T-helper 1 cell treated with Interleukin-12 subunit alpha and Interleukin-12 subunit beta and Interleukin-4 antibody, amounts not matched to agents 30 μg/mL and 1 μg/mL, for 36 hours (primary cell): ENCODE measurements at regions not wholly inside any gene's neighbourhood (a gene's known extent, or its start where the extent isn't known, plus 50 kb on each side); places are given as distances from the start of the nearest gene placed in this dataset.
"Not testable (repeated sequence)": the region's sequence is repeated elsewhere in the genome, so short reads cannot be mapped to it uniquely, and the experiment has no call there.

Experiments
- H3K27ac Mint-ChIP-seq: one replicate; pipeline ENCODE4 v1.8.0; 2021; ENCODE audit warnings: mild to moderate bottlenecking, mixed read lengths
- H3K27me3 Mint-ChIP-seq: one replicate; pipeline ENCODE4 v1.8.0; 2021; ENCODE audit warnings: low read depth, mixed read lengths
- H3K36me3 Mint-ChIP-seq: one replicate; pipeline ENCODE4 v1.8.0; 2021; ENCODE audit warnings: low read depth, mixed read lengths
- H3K4me1 Mint-ChIP-seq: one replicate; pipeline ENCODE4 v1.8.0; 2021; ENCODE audit warnings: low read depth, mixed read lengths
- H3K4me3 Mint-ChIP-seq: one replicate; pipeline ENCODE4 v1.8.0; 2021; ENCODE audit warnings: mild to moderate bottlenecking, moderate library complexity, mixed read lengths
- H3K9me3 Mint-ChIP-seq: one replicate; pipeline ENCODE4 v1.8.0; 2021; ENCODE audit warnings: mixed read lengths

DNA sequence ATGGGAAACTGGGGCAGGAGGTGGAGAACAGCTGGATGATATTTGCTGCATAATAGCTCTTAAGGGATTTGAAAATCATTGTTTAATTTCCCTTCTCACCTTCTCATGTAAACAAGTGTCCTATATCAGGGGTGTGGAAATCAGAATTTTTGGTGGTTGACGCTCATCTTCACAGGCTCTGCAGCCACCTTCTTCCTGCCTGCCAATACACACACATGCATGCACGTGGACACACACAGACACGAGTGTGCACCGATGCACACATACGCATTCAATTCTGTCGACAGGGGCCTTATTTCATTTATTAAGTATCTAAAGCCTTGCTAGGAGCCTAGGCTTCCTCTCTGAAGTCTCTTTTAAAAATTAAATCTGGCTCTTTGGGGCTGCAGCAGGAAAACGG lies 349.4 kb upstream of the NCAM1 start:
- Mint-ChIP-seq H3K27ac (no peak overlapping the region), H3K27me3 (no peaks in the 10 kb centered on the region), H3K36me3 (no peaks in the 10 kb centered on the region), H3K4me1 (no peaks in the 10 kb centered on the region), H3K9me3 (no peaks in the 10 kb centered on the region), H3K4me3 (no peak overlapping the region)

DNA sequence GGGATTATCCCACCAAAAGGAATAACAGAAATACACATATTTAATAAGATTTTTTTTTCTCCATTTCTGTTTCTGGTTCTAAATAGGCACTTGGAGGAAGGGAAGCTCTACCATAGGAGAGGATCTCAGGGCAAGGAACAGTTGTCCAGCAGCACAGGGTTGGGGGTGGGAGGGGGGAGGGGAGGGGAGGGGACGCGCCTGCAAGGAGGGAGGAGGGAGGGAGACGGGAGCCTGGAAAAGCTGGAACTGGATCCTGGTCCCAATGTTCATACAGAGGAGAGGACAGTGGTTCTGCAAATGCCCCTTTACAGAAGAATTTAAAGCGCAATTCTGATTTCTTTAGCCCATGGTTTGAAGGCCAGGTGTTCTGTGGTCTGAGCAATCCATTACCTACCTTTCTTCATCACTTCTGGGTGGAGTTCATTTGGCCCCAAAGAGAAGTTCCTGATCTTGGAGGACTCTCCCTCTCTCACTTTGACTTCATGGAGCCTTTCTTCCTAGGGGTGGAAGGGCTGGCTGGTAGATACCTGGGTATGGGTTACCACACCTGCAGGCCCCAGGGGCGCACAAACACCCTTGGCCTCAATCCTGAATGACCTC lies 348.9 kb upstream of the NCAM1 start:
- no peak overlapping the region for H3K4me3 Mint-ChIP-seq
- no peak overlapping the region for H3K27ac Mint-ChIP-seq
- H3K36me3 Mint-ChIP-seq = no peaks in the 10 kb centered on the region
- H3K4me1 Mint-ChIP-seq = no peaks in the 10 kb centered on the region
- no peaks in the 10 kb centered on the region for H3K9me3 Mint-ChIP-seq
- no peaks in the 10 kb centered on the region for H3K27me3 Mint-ChIP-seq

DNA sequence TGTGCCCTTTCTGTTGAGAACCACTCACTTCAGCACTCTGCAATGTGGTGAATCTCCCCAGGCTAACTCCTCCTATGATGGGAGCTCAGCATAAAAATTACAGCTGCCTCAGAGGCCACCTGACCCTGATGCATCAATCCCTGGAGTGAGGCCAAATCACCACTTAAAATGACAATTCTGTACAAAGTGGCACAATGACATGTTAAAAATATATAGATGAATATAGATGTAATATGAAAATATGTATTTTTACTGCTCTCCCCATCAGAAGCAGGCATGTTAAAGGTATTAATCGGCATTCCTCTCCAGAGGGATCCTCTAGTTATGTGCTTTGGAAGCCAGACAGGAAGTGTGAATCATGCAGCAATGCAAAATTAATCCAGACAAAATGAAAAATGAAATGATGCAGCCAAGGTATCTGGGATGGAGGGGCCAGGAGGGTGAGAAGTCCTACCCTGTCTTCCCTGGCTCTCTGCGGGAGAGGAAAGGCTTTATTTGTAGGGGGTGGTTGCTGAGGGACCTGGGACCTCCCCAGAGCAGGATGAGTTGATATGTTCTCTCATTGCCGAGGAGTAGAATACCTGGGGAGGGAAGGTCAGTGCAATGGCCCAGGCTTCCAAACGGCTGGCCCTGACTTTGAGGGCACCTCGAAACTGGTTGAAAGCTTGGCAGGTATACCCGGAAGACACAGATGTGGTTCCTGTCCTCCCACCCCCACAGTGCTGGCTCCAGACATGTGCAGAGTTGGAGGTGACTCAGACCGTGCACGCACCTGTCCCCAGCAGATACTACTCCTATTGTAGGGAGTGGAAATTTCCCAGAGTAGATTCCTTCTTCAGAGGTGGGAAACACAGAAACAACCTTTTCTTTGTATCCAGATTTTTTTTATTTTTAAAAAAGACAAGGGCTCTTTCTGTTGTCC lies 347.9 kb upstream of the NCAM1 start:
- Mint-ChIP-seq H3K27me3 (no peaks in the 10 kb centered on the region), H3K9me3 (no peaks in the 10 kb centered on the region), H3K4me1 (no peaks in the 10 kb centered on the region), H3K4me3 (no peak overlapping the region), H3K36me3 (no peaks in the 10 kb centered on the region), H3K27ac (no peak overlapping the region)

DNA sequence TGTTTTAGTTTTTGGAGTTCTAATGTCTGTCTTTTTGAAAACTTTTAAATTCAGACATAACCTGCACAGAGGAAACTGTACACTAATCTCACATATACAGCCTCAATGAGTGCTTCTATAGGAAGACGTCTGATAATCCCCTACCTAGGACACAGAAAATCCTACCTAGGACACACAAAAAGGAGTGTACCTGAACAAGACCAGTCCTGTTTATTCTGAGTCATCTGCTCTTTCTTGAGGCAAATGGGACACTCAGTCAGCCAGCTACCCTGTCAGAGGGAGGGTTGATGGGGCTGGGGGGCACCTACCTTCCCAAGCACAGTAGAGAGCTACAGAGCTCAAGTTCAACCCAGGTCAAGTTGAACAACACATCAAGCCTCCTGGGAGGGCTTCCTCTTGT lies 346.6 kb upstream of the NCAM1 start:
- Mint-ChIP-seq H3K27me3 (no peaks in the 10 kb centered on the region), H3K4me3 (no peak overlapping the region), H3K4me1 (no peaks in the 10 kb centered on the region), H3K27ac (no peak overlapping the region), H3K9me3 (no peaks in the 10 kb centered on the region), H3K36me3 (no peaks in the 10 kb centered on the region)

DNA sequence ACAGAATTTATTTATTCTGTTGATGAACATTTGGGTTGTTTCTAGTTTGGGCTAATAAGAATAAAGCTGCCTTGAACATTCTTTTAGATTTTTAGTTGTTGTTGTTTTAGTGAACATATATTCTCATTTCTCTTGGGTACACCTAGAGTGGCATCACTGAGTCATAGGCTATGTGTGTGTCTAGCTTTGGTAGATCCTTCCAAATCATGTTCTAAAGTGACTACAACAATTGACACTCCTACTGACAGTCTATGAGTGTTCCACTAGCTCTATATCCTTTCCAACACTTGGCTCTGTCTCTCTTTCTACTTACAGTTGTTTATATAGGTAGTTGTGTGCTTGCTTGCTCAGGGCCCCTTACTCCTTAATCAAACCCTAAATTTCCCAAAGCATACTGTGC lies 346.0 kb upstream of the NCAM1 start:
- H3K27ac Mint-ChIP-seq = no peak overlapping the region
- no peaks in the 10 kb centered on the region for H3K4me1 Mint-ChIP-seq

DNA sequence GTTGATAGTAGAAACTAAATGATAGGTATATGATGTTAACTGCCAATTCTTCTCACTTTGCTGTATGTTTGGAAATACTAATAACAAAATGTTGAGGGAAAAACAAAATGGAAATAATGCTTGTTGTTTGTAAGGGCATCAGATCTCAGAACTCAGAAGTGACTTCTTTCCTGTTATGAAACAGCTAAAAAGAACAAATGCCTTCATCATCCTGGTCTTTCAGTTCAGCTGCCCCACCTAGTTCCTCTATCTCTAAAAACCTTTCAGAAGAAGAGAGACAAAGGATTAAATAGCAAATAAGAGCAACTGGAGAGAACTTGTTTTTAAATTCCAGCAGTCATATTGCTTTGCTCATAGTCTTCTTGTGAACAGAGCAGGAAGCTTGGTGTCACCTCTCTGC lies 345.3 kb upstream of the NCAM1 start:
- H3K27me3 Mint-ChIP-seq = no peaks in the 10 kb centered on the region
- H3K4me1 Mint-ChIP-seq = no peaks in the 10 kb centered on the region
- no peaks in the 10 kb centered on the region for H3K9me3 Mint-ChIP-seq
- H3K27ac Mint-ChIP-seq = no peak overlapping the region
- H3K4me3 Mint-ChIP-seq = no peak overlapping the region
- no peaks in the 10 kb centered on the region for H3K36me3 Mint-ChIP-seq

More for the DNA sequence above, 346.0 kb upstream of the NCAM1 start:
- Mint-ChIP-seq H3K9me3 (no peaks in the 10 kb centered on the region), H3K36me3 (no peaks in the 10 kb centered on the region), H3K4me3 (no peak overlapping the region), H3K27me3 (no peaks in the 10 kb centered on the region)

DNA sequence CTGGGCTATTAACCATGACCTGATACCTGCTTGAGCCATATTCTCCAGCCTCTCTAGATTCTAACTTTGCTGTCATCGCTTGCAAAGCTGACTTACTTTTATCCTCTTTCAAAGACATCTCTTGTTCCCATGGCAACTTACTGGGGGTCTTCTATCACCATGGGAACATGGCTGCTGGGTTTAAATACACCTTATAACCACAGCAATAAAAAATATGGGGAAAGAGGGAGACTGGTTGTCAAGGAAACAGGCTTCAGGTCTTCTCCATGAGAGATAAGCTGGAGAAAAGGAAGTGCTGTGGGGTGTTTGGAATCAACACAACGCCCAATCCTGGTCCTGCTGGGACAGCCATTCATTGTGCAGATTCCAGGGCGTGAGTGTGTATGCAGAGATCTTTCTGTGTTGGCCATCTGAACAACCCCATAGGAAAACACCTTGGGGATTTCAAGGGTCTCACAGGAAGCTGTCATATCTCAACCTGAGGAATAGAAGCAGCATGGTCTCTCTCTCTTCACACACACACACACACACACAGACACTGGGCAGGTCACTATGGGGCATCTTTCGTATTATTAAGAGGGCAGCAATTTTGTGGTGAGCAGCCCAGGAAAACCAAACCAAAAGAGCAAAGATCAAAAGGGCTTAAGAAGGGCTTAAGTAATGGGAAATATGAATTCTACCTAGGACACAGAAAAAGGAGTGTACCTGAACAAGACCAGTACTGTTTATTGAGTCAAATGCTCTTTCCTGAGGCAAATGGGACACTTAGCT lies 344.7 kb upstream of the NCAM1 start:
- Mint-ChIP-seq H3K27ac (no peak overlapping the region), H3K4me3 (no peak overlapping the region), H3K36me3 (no peaks in the 10 kb centered on the region), H3K9me3 (no peaks in the 10 kb centered on the region), H3K4me1 (no peaks in the 10 kb centered on the region), H3K27me3 (no peaks in the 10 kb centered on the region)

DNA sequence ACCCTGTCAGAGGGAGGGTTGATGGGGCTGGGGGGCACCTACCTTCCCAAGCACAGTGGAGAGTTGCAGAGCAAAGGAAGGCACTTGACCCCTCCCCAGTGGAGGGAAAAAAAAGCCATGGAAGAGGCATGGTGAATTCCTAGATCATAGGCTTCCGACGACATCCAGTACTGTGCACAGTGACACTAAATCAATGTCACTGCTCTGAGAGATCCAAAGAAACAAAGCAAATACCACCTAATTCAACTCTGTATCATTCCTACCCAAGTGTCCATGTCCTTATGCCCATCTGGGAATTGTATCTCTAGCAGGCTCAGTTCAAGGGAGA lies 344.2 kb upstream of the NCAM1 start:
- Mint-ChIP-seq H3K27me3 (no peaks in the 10 kb centered on the region), H3K4me1 (no peaks in the 10 kb centered on the region), H3K9me3 (no peaks in the 10 kb centered on the region), H3K27ac (no peak overlapping the region), H3K4me3 (no peak overlapping the region), H3K36me3 (no peaks in the 10 kb centered on the region)

DNA sequence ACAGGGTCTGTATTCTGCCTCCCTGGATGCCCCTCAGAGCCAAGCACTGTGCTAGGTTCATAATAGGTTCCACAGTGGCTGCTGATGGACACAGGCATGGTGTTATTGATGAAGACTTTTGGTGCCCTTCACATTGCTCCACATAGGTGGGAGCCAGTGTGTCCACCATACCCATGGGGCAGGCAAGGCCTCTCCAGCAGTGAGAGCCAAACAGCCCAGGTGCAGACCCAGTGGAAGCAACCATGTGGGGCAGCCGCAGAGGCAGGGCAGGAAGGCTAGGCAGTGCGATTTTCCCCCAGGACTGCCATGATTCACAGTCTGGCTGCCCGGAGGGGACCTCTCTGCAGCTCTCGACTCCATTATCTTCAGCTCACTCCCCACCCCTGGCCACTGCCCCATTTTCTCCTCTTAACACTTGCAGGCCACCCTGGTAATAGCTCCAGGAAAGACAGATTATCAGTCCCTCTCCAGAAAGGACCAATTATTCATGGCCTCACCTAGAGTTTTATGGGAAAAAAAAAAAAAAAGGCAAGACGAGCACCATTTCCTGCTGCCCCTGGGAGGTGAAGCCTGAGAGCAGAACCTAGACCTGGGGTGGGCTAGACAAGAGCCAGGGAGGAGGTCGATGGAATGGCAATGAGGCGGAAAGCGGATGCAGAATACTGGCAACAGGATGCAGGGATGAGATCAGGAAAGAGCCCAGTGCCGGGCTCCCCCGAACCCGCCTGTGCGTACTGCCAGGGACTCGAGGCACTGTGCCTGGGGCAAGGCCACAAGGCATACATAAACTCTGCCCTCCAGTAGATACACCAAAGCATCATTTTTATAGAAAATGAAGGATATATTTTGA lies 343.0 kb upstream of the NCAM1 start:
- Mint-ChIP-seq H3K4me1 (no peaks in the 10 kb centered on the region), H3K4me3 (no peak overlapping the region), H3K9me3 (no peaks in the 10 kb centered on the region), H3K27ac (no peak overlapping the region), H3K27me3 (no peaks in the 10 kb centered on the region), H3K36me3 (no peaks in the 10 kb centered on the region)

DNA sequence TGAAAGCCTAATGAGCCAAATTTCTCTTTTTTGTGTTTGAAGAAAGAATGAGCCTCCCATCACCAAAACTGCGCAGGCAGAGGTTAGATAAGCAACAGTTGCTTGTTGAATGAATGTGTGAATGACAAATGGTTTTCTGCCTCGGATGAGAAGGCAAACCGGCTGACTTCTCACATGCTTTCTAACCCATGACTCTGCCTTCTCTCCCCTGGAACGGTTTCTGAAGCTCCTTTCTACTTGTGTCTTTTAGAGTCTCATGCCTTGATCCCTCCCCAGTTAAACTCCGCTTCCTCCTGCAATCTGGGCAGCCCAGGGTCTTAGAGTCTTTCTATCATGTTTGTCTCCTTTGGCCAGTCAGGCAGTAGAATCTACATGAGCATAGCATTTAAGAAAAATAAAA lies 342.1 kb upstream of the NCAM1 start:
- Mint-ChIP-seq H3K27ac (no peak overlapping the region), H3K4me1 (no peaks in the 10 kb centered on the region), H3K36me3 (no peaks in the 10 kb centered on the region), H3K27me3 (no peaks in the 10 kb centered on the region), H3K4me3 (no peak overlapping the region), H3K9me3 (no peaks in the 10 kb centered on the region)

DNA sequence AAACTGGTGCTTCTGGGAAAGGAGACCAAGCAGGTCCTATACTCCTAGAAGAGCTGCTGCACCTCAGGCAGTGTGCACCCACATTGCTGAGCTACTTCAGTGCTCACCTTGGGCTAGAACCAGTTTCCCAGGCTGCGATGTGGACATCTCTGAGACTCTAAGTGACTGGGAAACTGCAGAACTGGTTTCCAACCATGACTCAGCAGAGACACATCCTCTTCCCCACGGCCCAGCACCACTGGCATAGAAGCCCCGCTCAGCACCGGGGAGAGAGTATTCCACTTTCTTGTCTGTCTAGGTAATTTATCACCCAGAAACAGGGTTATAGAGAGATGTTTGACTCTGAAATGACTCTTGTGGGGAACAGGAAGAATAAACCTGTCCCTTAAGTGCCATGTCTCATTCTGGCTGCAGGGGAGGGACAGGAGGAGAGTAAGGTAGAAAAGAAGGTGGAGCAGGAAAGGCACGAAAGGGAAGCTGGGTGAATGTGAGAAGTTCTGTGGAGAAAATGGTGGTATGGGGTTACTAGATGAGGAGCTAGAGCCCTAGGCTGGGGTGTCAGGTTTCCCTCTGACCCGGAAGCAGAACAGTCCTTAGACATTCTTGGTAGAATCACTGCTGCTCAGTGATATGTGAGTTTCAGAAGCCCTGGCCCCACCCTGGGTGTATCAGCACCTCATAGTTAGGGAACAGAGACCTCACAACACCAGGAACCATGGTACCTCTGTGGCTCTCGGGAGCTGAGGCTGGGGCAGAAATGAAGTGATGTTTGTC lies 340.4 kb upstream of the NCAM1 start:
- Mint-ChIP-seq H3K27ac (no peak overlapping the region), H3K4me1 (no peaks in the 10 kb centered on the region), H3K27me3 (no peaks in the 10 kb centered on the region), H3K9me3 (no peaks in the 10 kb centered on the region), H3K4me3 (no peak overlapping the region), H3K36me3 (no peaks in the 10 kb centered on the region)

DNA sequence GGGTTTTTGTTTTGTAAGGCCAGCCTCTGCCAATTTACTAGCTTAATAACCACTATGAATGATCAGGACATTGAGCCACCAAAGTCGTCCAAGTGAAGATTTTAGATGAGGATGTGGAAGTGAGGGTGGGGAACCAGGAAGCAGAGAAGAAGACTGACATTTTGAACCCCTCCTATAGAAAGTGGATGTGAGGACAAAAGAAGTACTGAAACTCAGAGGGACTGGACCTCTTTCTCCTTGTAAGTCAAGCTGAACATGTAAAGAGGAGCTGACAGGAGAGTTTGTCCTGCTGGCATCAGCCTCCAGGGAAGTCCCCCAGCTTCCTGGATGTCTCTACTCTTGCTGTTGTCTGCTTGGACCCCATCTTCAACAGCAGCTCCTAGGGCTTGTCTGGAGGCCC lies 338.2 kb upstream of the NCAM1 start:
- Mint-ChIP-seq H3K27ac (no peak overlapping the region), H3K27me3 (peaks cover 4% of the 10 kb centered on the region), H3K36me3 (no peaks in the 10 kb centered on the region), H3K4me3 (no peak overlapping the region), H3K9me3 (no peaks in the 10 kb centered on the region), H3K4me1 (peaks cover 4% of the 10 kb centered on the region)

DNA sequence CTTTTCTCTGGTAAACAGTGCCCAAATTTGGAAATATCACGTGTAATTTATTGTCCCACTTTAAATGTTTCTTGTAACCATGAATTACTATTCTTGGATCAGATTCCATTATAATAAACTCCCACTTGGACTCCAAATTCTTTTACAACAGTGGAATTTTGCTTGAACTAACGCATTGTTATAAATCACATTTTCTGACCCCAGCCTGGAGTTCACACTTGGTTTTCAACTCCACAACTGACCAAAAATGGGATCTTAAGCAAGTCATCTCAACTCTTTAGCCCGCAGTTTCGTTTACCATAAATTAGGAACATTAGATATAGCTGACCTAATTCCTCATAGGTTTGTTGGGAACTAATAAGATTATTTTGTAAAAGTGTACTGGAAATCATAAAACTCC lies 336.8 kb upstream of the NCAM1 start:
- Mint-ChIP-seq H3K4me1 (peaks cover 4% of the 10 kb centered on the region), H3K9me3 (no peaks in the 10 kb centered on the region), H3K4me3 (no peak overlapping the region), H3K36me3 (no peaks in the 10 kb centered on the region), H3K27me3 (peaks cover 7% of the 10 kb centered on the region), H3K27ac (no peak overlapping the region)

DNA sequence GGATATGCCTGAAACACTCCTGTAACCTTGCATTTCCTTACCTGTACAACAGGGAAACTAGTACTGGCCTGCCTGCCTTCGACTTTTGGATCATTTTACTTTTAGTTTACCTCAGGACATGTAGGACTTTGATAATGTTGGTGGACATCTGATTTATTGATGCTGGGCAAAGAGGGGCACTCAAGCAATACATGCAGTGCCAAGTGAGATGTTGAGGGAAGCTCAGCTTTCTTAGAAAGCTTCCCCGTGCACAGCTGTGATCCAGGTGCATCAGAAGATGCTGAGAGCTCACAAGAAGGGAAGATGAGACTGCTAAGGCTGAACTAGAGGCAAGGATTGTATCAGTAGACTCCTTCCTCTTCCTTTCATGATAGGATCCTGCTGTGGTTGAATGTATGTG lies 336.2 kb upstream of the NCAM1 start:
- H3K4me1 Mint-ChIP-seq, H3K9me3 Mint-ChIP-seq, H3K27ac Mint-ChIP-seq, H3K27me3 Mint-ChIP-seq, H3K36me3 Mint-ChIP-seq, H3K4me3 Mint-ChIP-seq: not testable (repeated sequence)
